MV-4-11 (cell line): ENCODE measurements at regions not wholly inside any gene's neighbourhood (a gene's known extent, or its start where the extent isn't known, plus 50 kb on each side); places are given as distances from the start of the nearest gene placed in this dataset.

Source experiments
- DNase-seq: peaks from one replicate; lab custom pipeline; 2025; lab: John Stamatoyannopoulos, UW

GRCh38 chr15:59953392-59953883 lies 50.7 kb upstream of the FOXB1 start:
- DNase-seq = no peak

DNA sequence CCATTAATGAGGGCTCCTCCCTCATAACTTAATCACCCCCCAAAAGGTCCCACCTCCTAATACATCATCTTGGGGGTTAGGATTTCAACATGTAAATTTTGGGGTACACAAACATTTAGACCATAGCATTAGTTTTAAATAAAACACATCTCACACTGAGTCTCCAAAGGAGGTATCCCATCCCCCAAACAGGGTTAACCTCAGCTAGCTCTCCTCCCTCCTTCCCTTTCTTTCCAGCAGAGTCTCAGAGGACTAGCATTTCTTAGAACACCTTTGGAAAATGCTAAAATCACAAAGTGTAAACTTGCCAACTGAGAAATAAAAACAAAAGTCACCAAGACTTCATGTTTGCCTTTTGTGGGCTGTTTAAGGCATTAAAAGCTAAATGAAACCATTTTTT lies 51.2 kb upstream of the FOXB1 start:
- no peak for DNase-seq

DNA sequence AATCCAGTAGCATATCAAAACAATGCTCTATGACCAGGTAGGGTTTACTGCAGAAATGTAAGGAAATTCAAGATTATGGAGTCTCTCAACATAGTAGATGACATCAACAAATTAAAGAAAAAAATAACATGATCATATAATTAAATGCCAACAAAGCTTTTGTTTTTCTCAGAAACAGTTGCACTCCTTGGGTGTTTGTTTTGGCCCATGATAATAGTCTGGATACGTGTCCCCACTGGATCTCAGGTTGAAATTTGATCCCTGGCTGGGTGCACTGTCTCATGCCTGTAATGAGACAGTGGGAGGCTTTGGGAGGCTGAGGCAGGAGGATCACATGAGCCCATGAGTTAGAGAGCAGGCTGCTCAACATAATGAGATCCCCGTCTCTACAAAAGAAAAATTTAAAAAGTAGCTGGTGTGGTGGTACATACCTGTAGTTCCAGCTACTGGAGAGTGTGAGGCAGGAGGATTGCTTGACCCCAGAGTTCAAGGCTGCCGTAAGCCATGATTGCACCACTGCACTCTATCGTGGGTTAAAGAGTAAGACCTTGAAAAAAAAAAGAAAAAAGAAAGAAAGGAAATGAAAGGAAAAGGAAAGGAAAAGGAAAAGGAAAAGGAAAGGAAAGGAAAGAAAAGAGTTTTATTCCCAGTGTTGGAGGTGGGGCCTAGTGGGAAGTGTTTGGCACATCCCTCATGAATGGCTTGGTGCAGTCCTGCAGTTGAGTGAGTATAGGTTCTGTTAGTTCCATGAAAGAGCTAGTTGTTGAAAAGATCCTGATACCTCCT lies 53.3 kb upstream of the FOXB1 start:
- DNase-seq = no peak

DNA sequence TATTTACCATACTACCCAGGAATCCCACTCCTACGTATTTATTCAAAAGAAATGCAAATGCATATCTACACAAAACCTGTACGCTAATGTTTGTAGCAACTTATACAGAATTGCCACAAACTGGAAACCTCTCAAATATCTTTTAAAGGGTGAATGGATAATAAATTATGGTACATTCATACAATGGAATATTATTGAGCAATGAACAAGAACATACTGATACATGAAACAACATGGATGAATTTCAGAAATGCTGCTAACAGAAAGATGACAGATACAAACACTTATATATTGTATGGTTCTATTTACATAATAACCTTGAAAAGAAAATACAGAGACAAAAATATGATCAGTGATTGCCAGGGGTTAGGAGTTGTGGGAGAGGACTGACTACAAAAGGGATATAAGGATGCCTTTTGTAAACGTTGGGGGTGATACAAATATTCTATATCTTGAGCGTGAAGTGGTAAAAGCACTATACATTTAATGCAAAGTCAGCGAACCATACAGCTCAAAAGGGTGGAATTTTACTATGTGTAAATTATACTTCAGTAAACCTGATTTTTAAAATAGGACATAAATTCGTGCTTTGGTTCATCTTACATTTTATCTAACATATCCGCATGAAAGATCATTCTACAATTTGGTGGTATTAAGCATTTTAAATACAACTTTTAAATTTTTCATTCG lies 55.0 kb upstream of the FOXB1 start:
- DNase-seq = no peak

DNA sequence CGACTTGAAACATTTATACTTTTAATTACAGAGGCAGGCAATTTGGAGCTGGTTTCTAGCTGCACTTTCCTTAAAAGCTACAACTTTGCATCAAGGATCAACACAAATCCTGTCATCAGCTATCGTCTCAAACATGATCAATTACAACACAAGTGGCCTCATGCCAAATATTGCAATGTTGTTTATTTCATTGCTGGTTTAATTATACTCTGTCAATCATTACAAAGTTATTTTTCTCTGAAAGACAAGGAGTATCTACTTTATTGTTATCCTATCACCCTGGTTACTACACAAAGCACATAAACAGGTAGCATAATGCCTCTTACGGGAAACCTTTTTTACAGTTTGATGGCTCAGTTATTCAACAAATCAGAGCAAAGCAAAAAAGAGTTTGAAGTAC lies 58.0 kb upstream of the FOXB1 start:
- no peak for DNase-seq

DNA sequence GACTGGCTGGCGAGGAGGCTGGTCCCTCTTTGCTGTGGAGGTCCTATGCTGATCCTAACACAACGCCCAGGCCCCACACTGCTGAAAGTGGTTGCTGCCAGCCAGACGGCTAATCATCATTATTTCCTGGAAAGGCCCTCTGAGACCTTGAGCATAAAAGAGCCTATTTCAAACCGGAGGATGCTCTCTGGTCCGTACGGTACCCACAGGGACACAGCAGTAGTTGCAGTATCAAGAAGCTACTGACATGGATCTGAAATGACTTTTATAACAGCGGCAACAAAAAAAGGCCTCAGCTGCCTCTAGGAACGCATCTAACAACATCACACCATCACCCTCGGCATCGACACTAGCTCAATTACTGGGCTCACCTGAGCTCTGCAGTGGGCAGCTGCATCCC lies 59.1 kb upstream of the FOXB1 start:
- DNase-seq = no peak

DNA sequence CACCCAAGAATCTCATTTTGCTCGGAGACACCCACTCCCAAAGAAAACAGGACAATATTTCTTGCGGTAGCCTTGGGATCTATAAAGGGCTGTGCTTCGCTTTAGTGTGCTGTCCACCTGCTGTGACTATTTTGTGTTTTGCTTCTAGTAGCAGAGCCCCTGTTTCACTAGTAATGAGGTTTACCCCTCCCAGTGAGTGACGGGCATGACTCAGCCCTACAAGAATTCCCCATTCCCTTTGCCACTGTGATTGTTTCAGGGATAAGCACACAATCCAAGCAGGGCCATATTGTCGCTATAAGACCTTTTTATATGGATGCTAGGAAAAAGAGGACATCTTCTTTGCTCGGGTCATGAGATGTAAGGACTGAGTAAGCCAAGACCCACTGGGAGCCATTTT lies 62.5 kb upstream of the FOXB1 start:
- DNase-seq = no peak

DNA sequence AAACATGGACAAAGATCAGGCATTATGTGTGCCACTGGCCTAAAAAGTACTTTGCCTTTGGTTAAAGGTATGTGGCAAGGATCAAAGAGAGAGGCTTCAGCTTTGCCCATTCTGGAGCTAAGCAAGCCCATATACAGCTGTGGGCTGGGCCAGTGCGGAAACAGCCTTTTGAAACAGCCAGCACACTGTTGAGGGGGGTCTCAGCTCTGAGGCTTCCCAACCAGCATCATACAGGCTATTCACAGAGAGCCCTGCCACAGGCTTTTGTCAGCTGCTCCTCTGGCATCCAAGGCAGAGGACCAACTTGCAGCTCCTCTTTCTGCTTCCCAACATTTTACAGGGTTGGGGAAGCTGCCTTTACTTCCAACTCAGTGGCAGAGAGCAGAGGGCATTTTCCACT lies 63.2 kb upstream of the FOXB1 start:
- DNase-seq = no peak

DNA sequence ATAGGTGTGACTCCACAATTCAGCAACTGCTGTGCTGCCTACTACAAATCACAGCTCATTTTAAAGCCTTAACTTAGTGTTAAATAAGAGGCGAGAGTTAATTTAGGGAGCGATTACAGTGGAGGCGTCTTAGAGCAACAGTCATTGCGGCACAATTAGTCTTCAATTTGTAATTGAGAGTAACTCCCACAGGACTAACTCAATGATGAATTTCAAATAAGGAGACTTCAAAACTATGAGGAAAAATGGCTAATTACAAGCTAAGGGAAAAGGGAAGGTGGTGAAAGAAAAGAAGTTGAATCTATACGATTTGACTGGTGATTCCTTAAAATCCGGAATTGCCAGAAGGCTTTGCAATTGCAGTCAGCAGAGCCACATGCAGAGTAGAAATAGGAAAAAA lies 63.7 kb upstream of the FOXB1 start:
- no peak for DNase-seq

GRCh38 chr15:59936741-59937140 lies 67.4 kb upstream of the FOXB1 start:
- DNase-seq = no peak

- no peak for DNase-seq
Measured at GRCh38 chr15:59933607-59934006, 70.5 kb upstream of the FOXB1 start.

DNA sequence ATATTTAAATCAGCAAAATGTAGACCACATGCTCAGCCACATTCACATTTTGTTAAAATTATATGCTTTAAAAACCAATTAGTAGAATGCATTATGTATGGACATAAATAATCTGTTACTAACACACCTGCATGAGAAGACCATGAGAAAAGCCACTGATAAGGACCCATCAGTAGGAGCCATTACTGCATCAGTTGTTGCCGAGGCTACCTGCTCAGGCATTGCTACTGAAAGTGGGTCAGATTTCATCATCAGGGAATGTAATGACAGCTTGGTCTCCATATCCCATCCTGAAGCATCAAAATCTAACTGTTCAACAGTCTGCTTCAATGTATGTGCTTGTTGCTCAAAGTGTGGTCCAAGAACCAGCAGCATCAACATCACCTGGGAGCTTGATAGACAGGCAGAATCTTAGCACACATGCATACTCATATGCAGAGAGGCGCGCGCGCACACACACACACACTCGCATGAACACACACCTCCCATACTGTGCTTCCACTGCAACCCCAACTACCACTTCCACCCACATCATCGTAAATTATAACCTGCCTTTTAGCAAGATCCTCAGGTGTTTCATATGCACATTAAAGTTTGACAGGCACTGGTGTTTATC lies 72.4 kb upstream of the FOXB1 start:
- DNase-seq = no peak

DNA sequence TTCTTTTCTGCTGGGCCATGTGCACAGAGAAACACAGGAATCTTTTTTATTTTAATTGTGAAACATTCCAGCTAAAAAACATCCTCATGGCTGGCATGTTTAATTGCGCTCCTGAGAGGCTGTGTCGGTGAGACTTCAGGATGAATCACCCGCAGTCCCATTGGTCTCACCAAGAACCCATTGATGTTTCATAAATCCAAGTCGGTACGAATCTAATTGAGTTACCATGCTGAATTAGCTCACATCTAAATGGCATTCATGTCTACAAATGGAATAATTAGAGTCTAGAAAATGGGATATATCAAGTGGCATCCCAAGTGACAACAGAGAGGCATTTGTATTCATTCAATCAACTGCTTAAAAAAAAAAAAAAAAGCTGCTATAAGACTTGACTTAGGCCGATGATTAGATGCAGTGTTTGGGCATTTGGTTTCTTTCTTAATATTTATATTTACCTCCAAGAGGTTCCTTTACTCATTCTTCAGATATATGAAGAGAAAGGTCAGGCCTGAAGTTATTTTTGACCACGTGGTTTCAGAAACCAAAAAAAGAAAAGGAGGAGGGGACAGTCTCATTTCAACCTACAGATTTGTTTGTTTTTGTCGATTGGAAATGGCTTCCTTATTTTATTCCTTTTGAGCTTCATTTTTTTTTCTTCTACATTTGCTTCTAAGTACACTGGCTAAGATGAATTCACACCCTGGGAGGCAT lies 79.1 kb upstream of the FOXB1 start:
- DNase-seq = no peak

- DNase-seq = no peak
Measured at GRCh38 chr15:59924096-59924495, 80.0 kb upstream of the FOXB1 start.

DNA sequence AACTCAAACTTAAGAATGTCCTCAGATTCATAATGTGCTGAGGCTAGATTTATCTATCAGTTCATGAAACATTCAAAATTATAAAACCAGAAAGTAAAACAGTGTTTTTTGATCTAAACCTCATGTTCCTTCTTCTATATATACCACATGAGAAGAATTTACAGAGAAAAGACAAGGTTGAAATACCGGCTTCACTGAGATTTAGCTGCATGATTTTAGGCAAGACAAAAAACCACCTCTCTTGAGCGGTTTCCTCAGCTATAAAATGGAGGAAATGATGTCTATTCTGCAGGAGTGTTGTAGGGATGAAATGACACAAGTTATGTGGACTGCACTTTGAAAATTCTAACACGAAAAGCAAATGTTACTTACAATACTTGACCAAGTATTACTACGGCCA lies 80.6 kb upstream of the FOXB1 start:
- no peak for DNase-seq

DNA sequence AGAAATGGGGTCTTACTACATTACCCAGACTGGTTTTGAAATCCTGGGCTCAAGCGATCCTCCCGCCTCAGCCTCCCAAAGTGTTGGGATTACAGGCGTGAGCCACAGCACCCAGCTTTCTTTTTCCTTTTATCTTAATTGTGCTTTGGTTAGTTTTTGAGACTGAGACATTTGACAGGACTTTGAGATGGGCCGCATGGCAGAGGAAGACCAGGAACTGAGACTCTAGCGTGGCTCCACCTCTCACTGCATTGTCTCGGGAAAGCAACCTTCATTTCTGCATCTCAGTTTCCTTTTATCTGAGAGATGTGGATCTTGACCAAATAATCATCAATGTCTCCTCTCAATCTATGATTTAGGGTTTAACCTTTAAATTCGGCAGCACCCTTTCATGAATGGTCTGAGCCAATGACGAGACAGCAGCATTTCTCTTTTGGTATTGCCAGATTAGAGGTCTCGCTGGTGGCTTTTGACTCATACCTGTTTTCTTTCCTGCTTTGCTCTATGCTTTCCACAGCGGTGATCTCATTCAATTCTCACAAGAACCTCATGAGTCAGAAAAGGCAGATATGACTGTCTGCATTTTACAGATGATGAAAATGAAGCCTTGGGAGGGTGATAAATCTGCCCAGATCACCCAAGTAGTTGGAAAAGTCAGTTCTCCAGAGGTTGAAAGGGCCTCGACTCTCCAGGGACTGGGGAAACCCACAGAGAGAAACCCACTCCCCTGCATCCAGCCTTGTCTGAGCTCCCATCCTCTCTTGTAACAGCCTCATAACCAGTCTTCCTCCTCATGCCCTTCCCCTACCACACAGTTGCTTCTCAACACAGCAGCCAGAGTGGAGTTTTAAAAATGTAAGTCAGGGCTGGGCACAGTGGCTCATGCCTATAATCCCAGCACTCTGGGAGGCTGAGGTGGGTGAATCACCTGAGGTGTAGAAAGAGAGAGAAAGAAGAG lies 84.8 kb upstream of the FOXB1 start:
- no peak for DNase-seq

- peak; percentile 33 for DNase-seq
Measured at GRCh38 chr15:59917504-59918157, 86.5 kb upstream of the FOXB1 start.

DNA sequence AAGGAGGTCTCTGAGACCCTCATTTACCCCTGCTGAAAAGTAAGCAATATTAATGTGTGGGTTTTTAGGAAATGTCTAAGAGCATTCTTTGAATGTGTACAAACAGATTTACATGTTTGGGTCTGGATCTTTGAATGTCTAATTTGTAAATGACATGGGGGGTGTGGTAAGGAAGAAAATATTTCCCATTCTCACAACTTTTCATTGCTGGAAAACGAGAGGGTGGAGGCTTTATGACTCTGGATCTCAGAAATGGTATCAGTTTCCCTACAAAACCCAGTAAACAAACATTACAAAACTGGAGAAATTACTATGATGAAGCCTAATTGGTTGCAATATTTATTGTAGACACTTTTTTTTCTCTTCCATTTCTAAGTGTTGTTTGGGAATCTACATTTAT lies 98.1 kb upstream of the FOXB1 start:
- no peak for DNase-seq

GRCh38 chr15:59905176-59905575 lies 98.9 kb upstream of the FOXB1 start:
- DNase-seq = no peak

- DNase-seq = no peak
Measured at GRCh38 chr15:59904450-59905135, 99.5 kb upstream of the FOXB1 start.
